NCI-H774 (cell line): ENCODE measurements at regions not wholly inside any gene's neighbourhood (a gene's known extent, or its start where the extent isn't known, plus 50 kb on each side); places are given as distances from the start of the nearest gene placed in this dataset.

Experiments used
- DNase-seq: peaks from one replicate; lab custom pipeline; 2025; lab: John Stamatoyannopoulos, UW

DNA sequence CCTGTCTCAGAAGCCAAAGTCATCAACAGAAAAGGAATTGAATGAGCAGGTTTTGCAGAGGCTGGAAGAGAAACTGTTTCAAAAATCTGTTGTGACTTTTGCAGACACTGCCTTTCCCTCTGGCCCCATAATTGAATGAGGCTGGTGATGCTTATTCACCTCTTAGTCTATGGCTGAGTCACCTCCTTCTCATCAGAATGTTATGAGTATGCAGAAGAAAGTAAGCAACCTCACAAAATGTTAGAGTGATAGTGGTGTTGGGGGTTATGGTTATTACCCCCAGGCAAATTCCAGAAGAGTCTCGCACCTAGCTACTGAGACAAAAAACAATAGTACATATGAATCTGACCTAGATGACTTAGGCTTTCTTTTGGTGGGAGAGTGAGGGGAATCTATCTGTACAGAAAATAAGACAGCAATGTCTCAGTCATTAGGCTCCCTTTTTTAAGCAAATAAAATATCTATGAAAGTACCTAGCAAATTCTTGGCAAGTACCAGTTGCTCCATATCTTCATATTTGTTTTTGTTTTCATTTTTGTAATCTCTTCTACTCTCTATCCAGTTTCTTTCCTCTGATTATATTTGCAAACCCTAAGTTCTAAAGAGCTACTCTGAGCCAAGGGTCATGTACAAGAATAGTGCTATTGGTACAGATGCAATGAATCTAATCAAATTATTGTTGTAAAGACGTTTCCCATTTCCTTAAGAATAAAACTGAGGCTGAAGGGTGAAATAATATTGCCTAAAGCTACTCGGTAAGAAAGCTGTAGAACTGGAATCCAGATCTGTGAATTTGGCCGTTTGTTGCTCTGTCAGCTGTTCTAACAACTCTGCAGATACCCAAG, 498.1 kb upstream of the TNC start:
- no peak for DNase-seq

DNA sequence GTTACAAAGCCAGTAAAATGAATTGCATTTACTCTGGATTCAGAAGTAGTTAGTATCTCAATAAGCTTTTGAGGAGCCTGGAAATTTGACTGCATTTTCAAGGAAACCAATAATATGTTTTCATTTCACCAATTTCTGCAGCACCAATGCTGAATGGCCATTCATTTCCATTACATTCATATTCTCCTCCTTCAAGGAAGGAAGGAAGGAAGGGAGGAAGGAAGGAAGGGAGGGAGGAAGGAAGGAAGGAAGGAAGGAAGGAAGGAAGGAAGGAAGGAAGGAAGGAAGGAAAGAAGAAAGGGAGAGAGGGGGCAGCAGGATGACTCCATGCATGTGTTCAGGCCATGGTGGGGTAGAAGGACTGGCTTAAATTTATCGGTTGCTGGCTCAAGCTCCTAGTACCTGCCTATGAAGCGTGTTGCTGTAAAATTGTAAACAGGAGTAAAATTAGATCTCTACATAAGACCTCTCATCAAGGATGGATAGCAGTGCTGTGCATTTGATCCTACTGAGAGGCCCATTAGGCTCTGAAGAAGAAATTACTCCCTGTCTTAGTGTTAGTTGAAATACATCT, 498.8 kb upstream of the TNC start:
- no peak for DNase-seq

DNA sequence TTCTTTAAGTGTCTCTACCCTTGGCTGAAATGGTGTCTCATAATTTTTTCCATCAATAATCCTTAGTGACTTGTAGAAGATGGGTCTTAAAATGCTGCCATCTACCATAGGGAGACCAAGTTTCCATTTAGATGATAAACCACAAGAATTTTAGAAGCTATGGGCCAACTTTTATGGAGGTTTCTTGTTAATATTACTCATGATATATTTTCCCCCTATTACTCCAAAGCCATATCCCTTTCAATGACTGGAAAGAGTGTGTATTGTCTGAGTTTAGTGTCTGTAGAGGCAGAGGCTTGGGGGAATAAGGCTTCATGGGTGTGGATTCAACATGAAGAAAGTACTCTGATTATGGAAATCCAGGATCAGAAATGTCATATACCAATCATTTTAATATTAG, 507.3 kb upstream of the TNC start:
- no peak for DNase-seq

DNA sequence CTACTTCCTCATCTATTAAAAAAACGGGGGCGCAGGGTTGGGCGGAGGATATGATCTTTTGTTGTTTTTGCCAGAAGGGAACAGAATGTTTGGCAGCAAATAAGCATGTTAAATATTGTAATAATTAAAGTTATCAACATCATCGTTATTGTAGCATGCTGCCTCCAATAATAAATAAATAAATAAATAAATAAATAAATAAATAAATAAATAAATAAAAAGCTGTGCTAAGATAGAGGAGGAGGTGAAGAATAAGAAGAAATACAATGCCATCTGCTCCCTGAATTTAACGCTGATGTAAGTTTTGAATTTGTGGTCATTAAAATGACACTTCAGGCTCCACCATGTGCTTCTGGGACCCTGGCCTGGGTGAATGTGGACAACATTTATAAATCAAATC, 508.0 kb upstream of the TNC start:
- DNase-seq: no peak

DNA sequence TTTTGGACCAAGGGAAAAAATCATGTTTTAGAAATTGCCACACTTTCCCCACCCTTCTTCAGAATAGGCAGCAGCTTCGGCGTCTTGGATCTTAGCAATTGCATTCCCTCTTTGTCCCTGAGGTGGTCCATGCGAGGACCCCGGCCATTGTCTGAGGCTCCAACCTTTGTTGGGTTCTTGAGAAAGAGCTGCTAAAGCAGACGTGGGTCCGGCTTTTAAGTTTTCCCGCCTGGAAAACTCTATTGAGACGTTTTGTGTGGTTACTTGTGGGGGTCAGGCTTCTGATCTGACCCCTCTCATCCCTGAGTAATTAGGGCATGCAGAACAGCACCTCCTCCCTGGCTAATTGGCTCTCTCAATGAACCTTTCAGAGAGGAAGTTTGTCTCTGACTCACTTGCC, 509.6 kb upstream of the TNC start:
- no peak for DNase-seq

DNA sequence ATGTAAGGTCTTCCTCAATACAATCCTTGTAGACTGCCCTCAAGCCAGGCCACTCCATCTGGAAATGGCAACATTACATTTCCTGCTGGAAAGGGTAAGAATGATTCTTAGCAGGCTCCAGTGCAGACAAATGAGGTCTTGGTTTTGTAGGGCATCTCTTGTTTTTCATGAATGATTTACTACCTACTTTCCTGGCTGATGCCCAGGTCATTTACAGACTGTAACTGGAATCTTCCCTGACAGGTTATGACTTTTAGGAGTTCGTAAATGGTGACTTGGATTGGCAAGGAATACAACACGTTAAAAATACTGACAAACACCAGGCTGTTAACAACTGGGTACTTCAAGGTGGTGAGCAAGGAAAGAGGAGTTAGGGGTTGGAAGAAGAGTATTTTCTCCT, 510.5 kb upstream of the TNC start:
- DNase-seq: no peak

DNA sequence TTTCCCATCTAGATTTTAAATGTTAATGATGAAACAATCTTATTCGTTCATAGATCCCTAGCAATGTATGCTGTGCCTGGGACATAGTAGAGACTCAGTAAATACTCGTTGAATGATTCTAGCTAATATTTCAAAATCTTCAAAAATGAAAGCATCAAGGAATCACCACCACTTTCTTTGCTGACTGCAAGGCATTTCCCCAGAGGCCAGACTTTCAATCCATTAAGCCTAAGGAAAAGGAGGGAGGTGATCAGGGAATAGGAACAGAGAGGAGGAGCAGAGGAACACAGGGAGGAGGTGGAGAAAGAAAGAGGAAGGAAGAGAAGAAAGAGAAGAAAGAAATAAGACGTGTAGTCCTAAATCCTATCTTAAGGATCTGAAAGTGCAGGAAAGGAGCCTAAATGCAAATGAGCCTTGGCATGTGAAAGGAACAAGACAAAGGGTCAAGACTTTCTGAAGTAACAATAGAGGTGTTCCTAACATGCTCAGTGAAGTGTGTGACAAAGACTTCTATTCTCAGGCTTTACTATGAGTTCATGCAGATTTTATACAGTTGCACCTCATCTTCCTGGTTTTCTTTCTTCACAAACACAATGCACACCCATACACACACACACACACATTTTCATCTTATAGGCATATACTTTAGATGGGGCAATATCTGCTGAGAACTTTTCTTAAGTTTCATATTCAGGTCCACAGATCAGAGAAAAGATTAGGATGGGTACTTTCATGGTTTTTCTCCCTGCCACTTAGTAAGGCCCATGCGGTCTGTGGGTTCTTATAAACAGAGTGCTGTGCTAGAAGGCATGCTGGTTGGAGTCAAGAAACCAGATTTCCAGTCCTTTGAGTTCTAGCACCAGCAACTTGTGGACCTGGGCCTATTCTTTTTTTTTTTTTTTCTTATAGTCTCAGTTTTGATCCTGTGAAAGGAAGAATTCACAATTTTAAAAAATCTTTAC, 512.2 kb upstream of the TNC start:
- DNase-seq: no peak

DNA sequence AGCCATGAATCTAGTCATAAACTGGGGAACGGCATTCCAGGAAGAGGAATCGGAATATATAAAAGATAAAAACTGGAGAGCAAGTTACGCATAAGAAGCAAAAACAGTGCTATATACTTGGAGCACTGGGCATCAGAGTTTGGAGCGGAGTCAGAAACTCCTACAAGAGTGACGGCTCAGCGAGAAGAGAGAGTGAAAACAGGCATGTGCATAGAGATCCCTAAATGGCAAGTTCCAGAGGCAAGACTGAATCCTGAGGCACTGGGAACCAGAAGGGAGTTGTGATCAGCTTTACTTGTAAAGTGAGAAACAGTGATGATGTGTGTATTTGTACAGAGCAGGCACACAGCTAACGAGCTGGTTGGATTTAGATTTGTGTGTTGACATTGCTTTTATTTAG, 514.4 kb upstream of the TNC start:
- DNase-seq: no peak

DNA sequence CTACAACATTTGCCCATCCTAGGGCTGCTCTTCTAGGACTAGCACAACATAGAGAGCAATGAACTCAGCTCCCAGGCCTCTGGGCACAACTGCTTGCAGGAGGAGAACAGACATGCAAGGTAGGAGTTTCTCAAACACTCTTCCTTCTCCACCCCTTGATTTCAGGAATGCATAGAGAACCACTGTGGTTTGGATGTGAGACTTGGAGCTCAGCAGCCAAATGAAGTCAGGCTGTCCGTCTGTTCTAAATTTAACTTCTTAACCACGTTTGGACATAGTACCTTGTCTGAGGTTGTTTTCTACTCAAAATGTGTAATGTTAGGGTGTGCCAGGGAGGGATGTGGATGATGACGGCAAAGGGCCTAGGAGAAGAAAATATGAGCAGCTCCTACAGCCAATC, 515.1 kb upstream of the TNC start:
- DNase-seq: no peak

DNA sequence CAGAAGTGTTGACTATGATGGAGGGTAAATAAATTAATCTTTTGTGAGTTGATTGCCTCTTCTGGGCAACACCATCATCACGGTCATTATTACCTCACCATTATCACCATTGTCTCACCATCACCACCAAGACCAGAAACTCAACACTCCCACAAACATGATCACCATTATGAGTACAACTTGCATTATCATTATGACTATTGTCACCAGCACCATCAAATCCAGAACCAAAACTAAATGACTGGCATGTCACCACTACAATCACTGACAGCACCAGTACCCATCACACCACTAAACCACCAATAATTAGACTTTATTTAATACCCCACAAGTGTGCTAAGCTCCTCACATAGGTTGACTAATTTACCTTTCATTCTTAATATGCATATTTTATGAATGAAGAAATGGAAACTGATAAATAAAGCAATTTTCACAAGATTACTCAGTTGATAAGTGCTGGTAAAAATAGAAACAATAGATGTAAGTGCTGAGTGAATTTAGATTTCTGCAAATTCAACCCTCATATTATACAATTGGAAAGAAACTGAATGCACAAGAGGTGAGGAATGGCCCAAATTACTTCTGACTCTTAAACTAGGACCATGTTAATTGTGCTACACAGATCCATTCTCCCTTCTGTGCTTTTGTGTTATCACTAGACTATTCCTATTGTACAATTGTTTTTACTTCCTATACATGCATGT, 517.8 kb upstream of the PAPPA start:
- DNase-seq: no peak

DNA sequence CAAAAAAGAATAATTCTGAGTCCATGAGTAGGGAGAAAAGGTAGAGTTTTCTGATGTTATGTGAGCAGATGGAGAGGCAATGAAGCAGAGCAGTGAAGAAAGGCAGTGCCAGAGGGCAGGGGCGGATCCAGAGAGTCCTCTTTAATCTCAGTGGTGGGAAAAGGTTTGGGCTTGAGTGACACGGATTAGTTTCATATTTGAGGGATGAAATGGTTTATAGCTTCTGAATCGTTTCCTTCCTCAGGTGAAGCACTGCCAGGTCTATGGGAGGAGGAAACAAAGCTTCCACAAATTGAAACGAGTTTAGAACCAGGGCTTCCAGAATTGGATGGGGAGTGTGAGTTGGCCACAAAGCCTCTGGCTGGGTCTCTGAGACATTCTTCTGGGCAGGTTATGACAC, 517.0 kb upstream of the PAPPA start:
- DNase-seq: no peak

DNA sequence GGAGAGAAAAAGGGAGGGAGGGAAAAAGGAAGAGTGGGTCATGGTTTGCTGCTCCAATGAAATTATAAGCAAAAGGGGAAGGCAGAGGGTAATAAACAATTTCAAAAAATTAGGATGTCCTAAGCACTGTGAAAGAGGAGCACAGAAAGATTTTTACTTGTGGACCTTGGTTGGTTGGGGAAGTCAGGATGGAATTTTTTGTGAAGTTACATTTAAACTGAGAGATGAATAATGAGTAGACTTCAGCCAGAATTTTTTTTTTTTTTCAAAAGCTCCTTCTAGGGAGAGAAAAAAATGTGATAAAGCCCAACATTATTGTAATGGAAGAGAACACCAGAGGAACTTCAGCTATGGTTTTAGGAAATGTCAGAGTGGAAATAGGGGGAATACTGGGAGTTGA, 515.9 kb upstream of the PAPPA start:
- no peak for DNase-seq

DNA sequence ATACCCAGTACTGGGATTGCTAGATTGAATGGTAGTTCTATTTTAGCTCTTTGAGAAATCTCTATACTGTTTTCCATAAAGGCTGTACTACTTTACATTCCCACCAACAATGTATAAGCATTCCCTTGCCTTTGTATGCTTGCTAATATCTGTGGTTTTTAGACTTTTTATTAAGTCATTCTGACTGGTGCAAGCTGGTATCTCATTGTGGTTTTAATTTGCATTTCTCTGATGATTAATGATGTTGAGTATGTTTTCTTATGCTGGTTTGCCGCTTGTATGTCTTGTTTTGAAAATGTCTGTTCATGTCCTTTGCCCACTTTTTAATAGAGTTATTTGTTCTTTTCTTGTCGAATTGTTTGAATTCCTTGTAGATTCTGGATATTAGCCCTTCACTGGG, 512.7 kb upstream of the PAPPA start:
- DNase-seq: no peak

DNA sequence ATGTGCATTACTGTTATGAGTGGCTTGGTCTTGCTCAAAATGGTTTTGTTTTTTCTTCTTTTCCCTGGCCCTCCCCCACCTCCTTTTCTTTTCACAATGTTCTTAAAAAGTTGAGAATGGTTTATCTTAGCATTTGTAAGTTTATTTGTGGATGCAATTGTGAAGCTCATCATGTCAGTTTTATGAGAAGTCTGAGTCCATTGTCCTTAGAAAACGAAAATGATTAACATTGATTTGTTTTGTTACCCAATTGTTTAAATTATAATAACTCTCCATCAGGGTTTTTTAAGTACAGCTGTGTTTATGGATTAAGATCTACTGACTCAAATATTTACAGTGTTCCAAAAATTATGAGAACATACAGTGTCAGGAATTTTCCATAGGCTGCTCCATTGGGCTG, 511.3 kb upstream of the PAPPA start:
- DNase-seq: no peak

DNA sequence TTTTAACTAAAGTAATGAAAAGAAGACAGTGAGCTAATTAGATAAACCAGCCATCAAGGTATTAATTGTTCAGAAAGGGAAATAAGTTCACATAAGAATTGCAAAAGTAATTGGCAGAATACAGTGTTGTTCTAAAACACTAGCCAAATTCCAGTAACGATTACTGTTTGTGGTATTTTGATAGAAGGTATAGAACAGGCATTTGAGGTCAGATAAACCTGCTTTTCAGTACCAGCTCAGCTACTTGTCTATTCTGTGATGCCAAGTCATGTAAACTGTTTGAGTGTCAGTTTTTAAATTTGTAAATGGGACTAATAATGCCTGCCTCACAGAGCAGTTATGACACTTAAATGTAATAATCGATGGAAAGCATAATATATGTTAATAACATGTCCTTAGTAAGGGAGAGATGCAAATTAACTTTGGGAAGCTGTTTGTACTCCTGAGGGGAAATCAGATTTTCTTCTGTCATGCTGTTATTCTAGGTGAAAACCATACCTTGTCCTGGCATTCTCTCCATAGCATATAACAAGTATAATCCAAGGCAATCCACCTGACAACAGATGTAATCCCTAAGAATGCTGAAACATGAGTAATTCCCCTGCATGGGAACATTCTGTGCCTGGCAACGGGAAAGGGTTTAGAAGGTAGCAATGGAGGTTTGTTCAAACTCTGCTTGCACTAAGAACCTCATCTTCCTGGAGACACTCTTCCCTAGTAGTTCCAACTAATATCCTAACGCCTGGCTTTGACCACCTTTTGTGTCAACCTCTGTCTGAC, 509.5 kb upstream of the PAPPA start:
- DNase-seq: no peak

DNA sequence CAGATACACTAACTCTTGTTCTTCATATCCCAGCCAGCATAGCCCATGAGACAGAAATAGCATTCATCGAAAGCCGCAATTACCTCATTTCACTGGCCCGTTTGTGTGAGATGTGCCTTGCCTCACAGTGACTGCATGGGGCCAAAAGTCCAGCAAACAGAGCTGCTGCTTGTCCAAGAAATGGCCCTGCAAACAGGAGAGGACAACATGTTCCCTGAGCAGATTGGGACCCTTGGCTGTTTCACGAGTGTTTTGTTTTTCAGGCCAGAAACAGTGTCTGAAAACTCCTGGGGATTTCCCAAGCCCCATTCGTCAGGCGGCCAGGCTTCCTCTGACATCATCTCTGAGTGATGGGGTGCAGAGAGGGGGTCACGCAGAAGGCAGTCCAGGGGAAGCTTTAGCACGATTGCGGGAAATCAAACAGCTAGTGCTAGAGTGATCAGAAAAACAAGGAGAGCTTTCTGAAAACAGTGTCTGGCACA, 503.6 kb upstream of the PAPPA start:
- DNase-seq: no peak

DNA sequence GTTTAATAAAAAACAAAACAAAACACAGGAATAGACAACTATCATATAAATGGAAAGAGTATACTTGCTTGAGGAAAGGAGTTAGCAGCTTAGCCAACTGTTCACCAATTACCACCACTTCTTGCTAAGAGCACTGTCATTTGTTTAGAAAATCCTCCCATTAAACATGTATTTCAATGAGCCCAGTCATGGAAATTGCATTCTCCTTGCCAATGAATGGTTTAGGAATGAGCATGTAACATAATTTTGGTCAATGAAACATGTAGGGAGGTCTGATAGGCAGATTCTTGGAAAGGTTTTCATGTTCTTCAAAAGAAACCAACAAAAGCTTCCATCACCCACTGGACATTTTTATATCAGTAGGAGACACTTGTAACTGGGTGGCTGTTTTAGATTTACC, 502.8 kb upstream of the PAPPA start:
- DNase-seq: no peak

DNA sequence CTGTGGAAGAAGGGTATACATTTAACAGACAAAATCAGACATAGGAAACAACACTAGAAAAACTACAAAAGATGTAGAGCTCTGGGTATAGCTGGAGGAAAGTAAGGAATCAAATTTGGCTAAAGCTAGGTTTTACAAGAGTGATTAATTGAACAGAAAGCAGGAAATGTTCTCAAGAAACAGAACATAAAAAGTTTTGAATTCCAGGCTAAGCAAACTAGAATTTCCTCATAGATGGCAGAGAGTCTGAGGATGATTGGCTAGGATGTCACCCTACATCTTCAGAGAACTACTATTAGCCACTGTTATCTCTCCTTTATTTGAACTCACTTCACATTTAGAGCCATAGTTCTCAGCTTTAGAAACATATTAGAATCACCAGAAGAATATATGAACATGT, 502.1 kb upstream of the PAPPA start:
- DNase-seq: no peak

DNA sequence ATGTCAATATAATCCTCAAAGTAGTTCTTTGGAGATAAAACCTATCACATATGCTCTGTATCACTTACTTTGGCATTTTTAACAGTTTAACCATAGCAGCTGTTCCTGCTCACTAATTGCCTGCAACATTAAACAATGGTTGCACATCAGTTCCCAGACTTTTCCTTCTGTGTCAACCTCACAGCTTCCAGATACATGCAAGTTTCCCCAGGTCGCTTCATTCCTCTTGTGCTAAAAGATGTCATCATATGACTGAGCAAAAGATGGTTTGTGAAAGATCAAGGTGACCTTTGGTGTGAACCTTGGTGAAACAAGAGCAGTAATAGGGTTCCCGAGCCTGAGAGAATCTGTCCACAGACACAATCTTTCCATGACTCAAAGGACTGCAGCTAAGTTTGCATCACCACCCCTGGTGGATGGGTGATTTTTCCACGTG, 500.4 kb upstream of the PAPPA start:
- no peak for DNase-seq

DNA sequence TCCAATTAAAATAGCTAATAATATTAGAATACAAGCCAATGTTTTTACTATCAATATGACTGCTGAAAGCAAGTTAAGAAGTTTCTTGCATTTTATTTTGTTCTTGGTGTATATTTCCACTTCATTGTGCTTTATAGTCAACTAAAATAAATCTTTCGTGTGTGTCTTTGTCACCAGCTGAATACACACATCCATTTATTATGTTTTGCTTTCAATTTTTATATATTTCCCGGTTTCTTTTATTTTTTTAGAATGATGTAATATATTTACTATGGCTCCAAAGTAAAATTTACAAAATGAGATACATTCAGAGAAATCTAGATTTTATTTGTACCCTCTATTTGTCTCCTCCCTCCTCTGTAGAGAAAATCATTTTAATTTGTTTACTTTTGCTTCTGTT, 495.9 kb upstream of the PAPPA start:
- no peak for DNase-seq

DNA sequence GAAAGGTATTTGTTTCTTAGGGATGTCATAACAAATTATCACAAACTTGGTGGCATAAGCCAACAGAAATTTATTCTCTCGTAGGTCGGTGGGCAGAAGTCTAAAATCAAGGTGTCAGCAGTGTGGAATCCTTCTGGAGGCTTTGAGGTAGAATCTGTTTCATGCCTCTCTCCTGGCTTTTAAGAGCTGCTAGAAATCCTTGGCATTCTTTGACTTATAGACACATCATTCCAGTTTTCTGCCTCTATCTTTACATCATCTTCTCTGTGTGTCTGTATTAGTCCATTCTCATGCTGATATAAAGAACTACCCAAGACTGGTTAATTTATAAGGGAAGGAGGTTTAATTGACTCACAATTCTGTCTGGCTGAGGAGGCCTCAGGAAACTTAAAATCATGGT, 488.1 kb upstream of the PAPPA start:
- no peak for DNase-seq
